ENCODE measurements at regions not wholly inside any gene's neighbourhood (a gene's known extent, or its start where the extent isn't known, plus 50 kb on each side); places are given as distances from the start of the nearest gene placed in this dataset.

- H3K27ac ChIP-seq (ENCODE audit: low read depth, low read length), result no peak overlapping the region
- no peaks in the 10 kb centered on the region for H3K36me3 ChIP-seq (ENCODE audit: low read length)
- no peak overlapping the region for H3K4me3 ChIP-seq (ENCODE audit: insufficient read depth, low read length, poor library complexity, severe bottlenecking)
- no peak overlapping the region for H3K4me2 ChIP-seq (ENCODE audit: low read depth, low read length, poor library complexity, severe bottlenecking)
- H3K79me2 ChIP-seq (ENCODE audit: insufficient read depth, low read length), result no peaks in the 10 kb centered on the region
- H3K27me3 ChIP-seq (ENCODE audit: low read length), result no peaks in the 10 kb centered on the region
- no peaks in the 10 kb centered on the region for H3K9me2 ChIP-seq (replicated peaks; ENCODE audit: insufficient read depth, low read length)
- TF ChIP-seq CTCF (IDR thresholded peaks at IDR 0.05; ENCODE audit: insufficient read depth, low read length, poor library complexity, severe bottlenecking) (no peak), EZH2phosphoT487 (conservative IDR thresholded peaks at IDR 0.05; ENCODE audit: low read length) (no peak)
- H3K9me3 ChIP-seq (ENCODE audit: insufficient read depth, low read length), result no peaks in the 10 kb centered on the region
- H3F3A ChIP-seq (ENCODE audit: insufficient read depth), result no peaks in the 10 kb centered on the region
- H3K9ac ChIP-seq (ENCODE audit: low read length), result no peak overlapping the region
- H2AFZ ChIP-seq (ENCODE audit: low read depth, low read length, severe bottlenecking), result no peak overlapping the region
- H4K20me1 ChIP-seq (ENCODE audit: low read depth, low read length), result no peaks in the 10 kb centered on the region
Measured at GRCh38 chr2:10220045-10220901, 82.4 kb upstream of the HPCAL1 start.

GRCh38 chr2:10220902-10221391, 81.8 kb upstream of the HPCAL1 start:
- no peak overlapping the region for H3K4me2 ChIP-seq (ENCODE audit: low read depth, low read length, poor library complexity, severe bottlenecking)

GRCh38 chr2:10221443-10221842, 81.3 kb upstream of the HPCAL1 start:
- no peak overlapping the region for H3K4me3 ChIP-seq (ENCODE audit: insufficient read depth, low read length, poor library complexity, severe bottlenecking)
- no peaks in the 10 kb centered on the region for H3F3A ChIP-seq (ENCODE audit: insufficient read depth)
- H3K9ac ChIP-seq (ENCODE audit: low read length), result no peak overlapping the region
- no peaks in the 10 kb centered on the region for H3K9me2 ChIP-seq (replicated peaks; ENCODE audit: insufficient read depth, low read length)
- H3K36me3 ChIP-seq (ENCODE audit: low read length), result no peaks in the 10 kb centered on the region
- no peaks in the 10 kb centered on the region for H3K79me2 ChIP-seq (ENCODE audit: insufficient read depth, low read length)
- no peaks in the 10 kb centered on the region for H3K9me3 ChIP-seq (ENCODE audit: insufficient read depth, low read length)
- H2AFZ ChIP-seq (ENCODE audit: low read depth, low read length, severe bottlenecking), result no peak overlapping the region
- no peak overlapping the region for H3K4me2 ChIP-seq (ENCODE audit: low read depth, low read length, poor library complexity, severe bottlenecking)
- no peaks in the 10 kb centered on the region for H3K27me3 ChIP-seq (ENCODE audit: low read length)
- no peak for TF ChIP-seq EZH2phosphoT487 (conservative IDR thresholded peaks at IDR 0.05; ENCODE audit: low read length)
- TF ChIP-seq CTCF (IDR thresholded peaks at IDR 0.05; ENCODE audit: insufficient read depth, low read length, poor library complexity, severe bottlenecking), result no peak
- no peaks in the 10 kb centered on the region for H4K20me1 ChIP-seq (ENCODE audit: low read depth, low read length)
- no peak overlapping the region for H3K27ac ChIP-seq (ENCODE audit: low read depth, low read length)

More at GRCh38 chr2:10220902-10221391, 81.8 kb upstream of the HPCAL1 start:
- H2AFZ ChIP-seq (ENCODE audit: low read depth, low read length, severe bottlenecking), result no peak overlapping the region
- H3F3A ChIP-seq (ENCODE audit: insufficient read depth), result no peaks in the 10 kb centered on the region
- H4K20me1 ChIP-seq (ENCODE audit: low read depth, low read length), result no peaks in the 10 kb centered on the region
- no peaks in the 10 kb centered on the region for H3K9me3 ChIP-seq (ENCODE audit: insufficient read depth, low read length)
- no peaks in the 10 kb centered on the region for H3K27me3 ChIP-seq (ENCODE audit: low read length)
- no peaks in the 10 kb centered on the region for H3K36me3 ChIP-seq (ENCODE audit: low read length)
- TF ChIP-seq EZH2phosphoT487 (conservative IDR thresholded peaks at IDR 0.05; ENCODE audit: low read length), result no peak
- TF ChIP-seq CTCF (IDR thresholded peaks at IDR 0.05; ENCODE audit: insufficient read depth, low read length, poor library complexity, severe bottlenecking), result no peak
- no peak overlapping the region for H3K27ac ChIP-seq (ENCODE audit: low read depth, low read length)
- H3K9ac ChIP-seq (ENCODE audit: low read length), result no peak overlapping the region
- no peaks in the 10 kb centered on the region for H3K9me2 ChIP-seq (replicated peaks; ENCODE audit: insufficient read depth, low read length)
- no peak overlapping the region for H3K4me3 ChIP-seq (ENCODE audit: insufficient read depth, low read length, poor library complexity, severe bottlenecking)
- no peaks in the 10 kb centered on the region for H3K79me2 ChIP-seq (ENCODE audit: insufficient read depth, low read length)

Data from SU-DHL-6 (cell line).